ENCODE measurements at regions not wholly inside any gene's neighbourhood (a gene's known extent, or its start where the extent isn't known, plus 50 kb on each side); places are given as distances from the start of the nearest gene placed in this dataset.

DNA sequence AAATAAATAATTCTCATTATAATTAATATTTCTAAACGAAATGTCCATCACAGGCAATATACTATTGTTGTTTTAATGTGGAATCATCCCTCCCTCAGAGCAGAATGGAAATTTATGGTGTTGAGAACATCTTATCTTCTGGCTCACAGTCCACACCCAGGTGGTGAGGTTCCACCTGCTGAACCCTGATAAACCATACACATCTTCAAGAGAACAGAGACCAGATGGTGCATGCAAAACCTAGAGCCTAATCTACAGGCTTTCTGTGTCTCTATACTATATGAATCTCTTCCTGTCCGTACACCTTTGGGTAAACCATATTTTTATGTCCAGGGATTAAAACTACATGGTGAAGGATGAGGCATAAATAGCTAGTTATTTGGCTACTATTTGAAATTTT, 52.3 kb upstream of the UFL1 start:
- no peak for TF ChIP-seq CTCF (conservative IDR thresholded peaks at IDR 0.05; ENCODE audit: low read depth, low read length)
- no peak for TF ChIP-seq EZH2 (IDR thresholded peaks at IDR 0.05; ENCODE audit: borderline replicate concordance, low read depth, low read length, poor library complexity, severe bottlenecking)
